ENCODE measurements at regions not wholly inside any gene's neighbourhood (a gene's known extent, or its start where the extent isn't known, plus 50 kb on each side); places are given as distances from the start of the nearest gene placed in this dataset.

GRCh38 chr7:52670608-52671225 lies 364.7 kb upstream of the POM121L12 start:
- TF ChIP-seq, protein P1, sequence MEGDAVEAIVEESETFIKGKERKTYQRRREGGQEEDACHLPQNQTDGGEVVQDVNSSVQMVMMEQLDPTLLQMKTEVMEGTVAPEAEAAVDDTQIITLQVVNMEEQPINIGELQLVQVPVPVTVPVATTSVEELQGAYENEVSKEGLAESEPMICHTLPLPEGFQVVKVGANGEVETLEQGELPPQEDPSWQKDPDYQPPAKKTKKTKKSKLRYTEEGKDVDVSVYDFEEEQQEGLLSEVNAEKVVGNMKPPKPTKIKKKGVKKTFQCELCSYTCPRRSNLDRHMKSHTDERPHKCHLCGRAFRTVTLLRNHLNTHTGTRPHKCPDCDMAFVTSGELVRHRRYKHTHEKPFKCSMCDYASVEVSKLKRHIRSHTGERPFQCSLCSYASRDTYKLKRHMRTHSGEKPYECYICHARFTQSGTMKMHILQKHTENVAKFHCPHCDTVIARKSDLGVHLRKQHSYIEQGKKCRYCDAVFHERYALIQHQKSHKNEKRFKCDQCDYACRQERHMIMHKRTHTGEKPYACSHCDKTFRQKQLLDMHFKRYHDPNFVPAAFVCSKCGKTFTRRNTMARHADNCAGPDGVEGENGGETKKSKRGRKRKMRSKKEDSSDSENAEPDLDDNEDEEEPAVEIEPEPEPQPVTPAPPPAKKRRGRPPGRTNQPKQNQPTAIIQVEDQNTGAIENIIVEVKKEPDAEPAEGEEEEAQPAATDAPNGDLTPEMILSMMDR (IDR thresholded peaks at IDR 0.05), result no peak

- TF ChIP-seq, protein P1 (IDR thresholded peaks at IDR 0.05), result no peak
Observed at GRCh38 chr7:52669031-52669430, 366.4 kb upstream of the POM121L12 start.

- TF ChIP-seq, protein P1 (IDR thresholded peaks at IDR 0.05), result no peak
Observed at GRCh38 chr7:52668435-52668834, 367.0 kb upstream of the POM121L12 start.

DNA sequence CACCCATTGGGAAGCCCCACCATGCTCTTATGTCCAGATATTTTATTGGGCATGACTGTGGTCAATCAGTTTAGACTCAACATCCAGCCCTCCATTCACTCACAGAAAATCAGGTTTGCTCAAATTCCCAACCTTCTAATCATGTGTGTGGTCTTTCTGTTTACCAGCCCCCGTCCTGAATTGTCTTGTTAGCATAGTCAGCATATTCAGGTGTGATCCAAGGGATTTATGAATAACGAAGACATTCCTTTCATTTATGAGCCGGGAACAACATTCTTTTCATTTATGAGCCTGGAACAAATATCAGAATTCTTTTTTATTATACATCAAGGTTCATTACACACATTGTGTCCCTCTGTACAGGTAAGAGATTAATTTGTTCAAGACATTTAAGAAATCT lies 376.3 kb upstream of the POM121L12 start:
- TF ChIP-seq, protein P1 (IDR thresholded peaks at IDR 0.05), result no peak

DNA sequence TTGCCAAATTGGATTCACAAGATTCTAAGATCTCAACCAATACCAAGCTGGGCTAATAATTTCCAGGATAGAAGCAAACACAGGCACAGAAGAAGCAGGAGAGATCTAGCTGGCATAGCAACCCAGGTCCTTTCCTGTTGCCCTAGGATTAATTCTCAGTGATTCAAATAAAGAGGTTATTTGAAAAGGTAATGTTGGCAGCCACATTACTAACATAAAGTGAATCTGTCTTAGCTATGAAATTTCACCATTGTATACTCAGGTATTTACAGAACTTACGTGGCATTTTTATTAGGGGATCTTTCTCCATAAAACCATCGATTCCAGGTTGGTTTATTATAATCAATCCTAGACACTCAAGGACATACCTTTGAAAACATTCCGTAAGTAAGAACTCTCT lies 379.3 kb upstream of the POM121L12 start:
- TF ChIP-seq, protein P1 (IDR thresholded peaks at IDR 0.05), result no peak

- TF ChIP-seq, protein P1 (IDR thresholded peaks at IDR 0.05), result no peak
Observed at GRCh38 chr7:52652621-52653020, 382.8 kb upstream of the POM121L12 start.

DNA sequence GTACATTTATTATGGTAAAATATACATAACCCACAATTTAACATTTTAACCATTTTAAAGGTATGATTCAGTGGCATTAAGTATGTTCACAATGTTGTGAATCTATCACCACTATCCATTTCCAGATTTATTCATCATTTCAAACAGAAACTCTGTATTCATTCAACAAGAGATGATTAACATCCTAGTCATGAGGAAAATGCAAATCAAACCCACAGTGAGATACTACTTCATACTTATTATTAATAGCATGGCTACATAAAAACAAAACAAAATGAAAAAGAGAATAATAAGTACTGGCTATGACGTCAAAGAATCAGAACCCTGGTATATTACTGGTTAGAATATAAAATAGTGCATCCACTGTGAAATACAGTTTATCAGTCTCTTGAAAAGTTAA lies 386.6 kb upstream of the POM121L12 start:
- TF ChIP-seq, protein P1 (IDR thresholded peaks at IDR 0.05), result no peak

- TF ChIP-seq, protein P1 (IDR thresholded peaks at IDR 0.05), result no peak
Observed at GRCh38 chr7:52647046-52647445, 388.4 kb upstream of the POM121L12 start.

All from LNCAP (cell line).